ENCODE measurements at regions not wholly inside any gene's neighbourhood (a gene's known extent, or its start where the extent isn't known, plus 50 kb on each side); places are given as distances from the start of the nearest gene placed in this dataset.

- no peak for TF ChIP-seq POLR2AphosphoS5 (IDR thresholded peaks at IDR 0.05; ENCODE audit: borderline replicate concordance, low read depth, low read length)
- no peak for TF ChIP-seq EZH2 (IDR thresholded peaks at IDR 0.05)
- TF ChIP-seq FOXP2 (optimal IDR thresholded peaks at IDR 0.05; ENCODE audit: control extremely low read depth, extremely low read length, insufficient read depth): no peak
Measured at GRCh38 chr15:93417631-93418030, 328.6 kb upstream of the RGMA start.

All from SK-N-MC (cell line).